Rectal smooth muscle tissue (tissue), 1 donor: ENCODE measurements at regions not wholly inside any gene's neighbourhood (a gene's known extent, or its start where the extent isn't known, plus 50 kb on each side); places are given as distances from the start of the nearest gene placed in this dataset.

ENCODE experiments used
- H3K27ac ChIP-seq: one replicate; pipeline ENCODE4 v1.7.0; 2013; ENCODE audit warnings: low read depth, low read length, inconsistent platforms
- H3K27me3 ChIP-seq: one replicate; pipeline ENCODE4 v1.7.0; 2013; ENCODE audit warnings: low read length; ENCODE audit not compliant: control insufficient read depth, insufficient read depth
- H3K36me3 ChIP-seq: one replicate; pipeline ENCODE4 v1.7.0; 2013; ENCODE audit warnings: low read length; ENCODE audit not compliant: control insufficient read depth, insufficient read depth
- H3K4me1 ChIP-seq: one replicate; pipeline ENCODE4 v1.7.0; 2013; ENCODE audit warnings: low read length; ENCODE audit not compliant: control insufficient read depth, insufficient read depth
- H3K4me3 ChIP-seq: one replicate; pipeline ENCODE4 v1.7.0; 2013; ENCODE audit warnings: low read length
- H3K9ac ChIP-seq: one replicate; pipeline ENCODE4 v1.7.0; 2013; ENCODE audit warnings: low read length

DNA sequence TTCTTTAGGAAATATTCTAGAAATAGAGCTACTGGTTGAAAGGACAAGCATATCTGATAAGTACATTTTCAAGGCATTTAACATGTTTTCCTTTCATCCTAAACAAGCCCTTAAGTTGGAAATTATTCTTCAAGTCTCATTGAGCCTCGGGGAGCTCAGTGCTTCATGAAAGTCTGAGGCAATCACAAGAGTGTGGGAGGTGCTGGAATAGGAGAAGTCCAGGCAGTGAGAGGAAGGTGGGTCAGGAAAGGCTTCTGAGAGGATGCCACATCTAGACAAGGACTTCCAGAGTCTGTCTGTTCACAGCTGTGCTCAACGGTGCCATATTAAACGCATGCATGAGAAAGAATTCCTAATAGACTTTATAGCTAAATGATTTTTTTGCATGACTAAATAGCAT lies 69.8 kb downstream of the CD83 start:
- H3K9ac ChIP-seq: no peak overlapping the region
- H3K36me3 ChIP-seq: no peaks in the 10 kb centered on the region
- no peaks in the 10 kb centered on the region for H3K4me1 ChIP-seq
- no peak overlapping the region for H3K27ac ChIP-seq
- no peaks in the 10 kb centered on the region for H3K27me3 ChIP-seq
- H3K4me3 ChIP-seq: no peak overlapping the region

DNA sequence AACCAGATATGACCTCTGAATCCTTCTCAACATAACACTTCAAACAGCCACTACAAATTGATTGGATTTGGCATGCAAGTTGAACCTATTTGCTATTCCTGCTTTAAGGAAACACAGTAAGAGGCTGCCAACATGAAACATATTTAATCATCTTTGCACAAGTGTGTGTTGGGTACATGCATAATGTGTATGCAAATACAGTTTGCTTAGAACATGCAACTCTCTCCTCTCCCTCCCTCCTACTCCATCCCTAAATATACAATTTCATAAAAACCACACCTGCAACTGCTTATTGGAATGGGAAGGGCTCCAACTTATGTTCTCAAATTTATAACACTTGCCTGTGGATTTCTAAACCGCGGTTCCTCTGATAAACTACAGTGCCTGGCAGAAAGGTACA lies 71.5 kb downstream of the CD83 start:
- no peak overlapping the region for H3K9ac ChIP-seq
- H3K4me1 ChIP-seq: no peaks in the 10 kb centered on the region
- no peak overlapping the region for H3K4me3 ChIP-seq
- no peaks in the 10 kb centered on the region for H3K36me3 ChIP-seq
- no peaks in the 10 kb centered on the region for H3K27me3 ChIP-seq
- no peak overlapping the region for H3K27ac ChIP-seq

DNA sequence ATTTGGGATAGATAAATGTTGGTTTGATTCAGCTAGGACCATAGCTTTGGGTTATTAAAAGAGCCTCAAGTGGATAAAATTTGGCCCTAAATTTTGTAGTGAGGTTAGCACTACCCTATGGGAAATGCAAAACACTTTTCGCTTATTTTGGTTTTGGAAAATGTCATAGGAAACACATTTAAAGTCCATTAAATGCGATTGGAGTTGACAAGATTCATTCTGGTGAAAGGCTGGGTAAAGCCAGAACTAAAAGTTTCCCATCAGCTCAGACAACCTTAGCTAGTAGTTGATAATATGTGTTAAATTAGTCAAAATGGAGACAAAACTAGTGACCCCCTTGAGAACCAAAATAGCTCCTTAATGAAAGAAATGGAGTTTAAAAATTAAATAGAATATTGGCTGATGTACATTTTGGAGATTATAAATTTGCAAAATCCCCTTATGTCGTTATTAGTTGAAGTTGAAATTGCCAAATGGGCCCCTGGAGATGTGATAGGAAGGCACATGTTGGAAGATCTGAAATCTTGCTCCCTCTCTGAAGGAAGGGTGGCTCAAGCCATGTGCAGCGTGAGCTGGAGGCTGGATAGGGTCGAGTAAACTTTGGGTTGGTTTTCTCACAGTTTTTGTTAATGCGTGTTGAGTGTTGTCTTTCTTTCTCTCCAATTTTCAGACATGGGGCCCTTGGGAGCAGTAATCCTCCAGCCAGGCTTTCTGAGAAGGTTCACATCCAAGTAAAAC lies 72.8 kb downstream of the CD83 start:
- Histone ChIP-seq H3K27ac (no peak overlapping the region), H3K9ac (no peak overlapping the region), H3K36me3 (no peaks in the 10 kb centered on the region), H3K4me1 (no peaks in the 10 kb centered on the region), H3K4me3 (no peak overlapping the region), H3K27me3 (no peaks in the 10 kb centered on the region)

DNA sequence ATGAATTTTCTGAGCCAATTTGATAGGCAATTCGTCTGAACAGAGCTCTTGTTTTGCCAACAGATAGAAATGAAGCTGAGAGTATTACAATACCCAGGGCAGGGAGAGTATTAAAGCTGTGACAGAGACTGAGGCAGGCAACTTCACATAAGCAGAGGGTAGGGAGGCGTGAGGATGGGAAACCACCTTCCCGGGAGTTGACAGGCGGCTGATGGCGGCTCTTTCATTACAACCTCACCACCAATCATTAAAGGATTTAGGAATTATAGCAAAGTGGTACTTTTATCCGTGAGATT lies 73.3 kb downstream of the CD83 start:
- no peaks in the 10 kb centered on the region for H3K4me1 ChIP-seq
- no peak overlapping the region for H3K27ac ChIP-seq
- no peak overlapping the region for H3K9ac ChIP-seq
- H3K4me3 ChIP-seq: no peak overlapping the region
- no peaks in the 10 kb centered on the region for H3K36me3 ChIP-seq
- H3K27me3 ChIP-seq: no peaks in the 10 kb centered on the region

DNA sequence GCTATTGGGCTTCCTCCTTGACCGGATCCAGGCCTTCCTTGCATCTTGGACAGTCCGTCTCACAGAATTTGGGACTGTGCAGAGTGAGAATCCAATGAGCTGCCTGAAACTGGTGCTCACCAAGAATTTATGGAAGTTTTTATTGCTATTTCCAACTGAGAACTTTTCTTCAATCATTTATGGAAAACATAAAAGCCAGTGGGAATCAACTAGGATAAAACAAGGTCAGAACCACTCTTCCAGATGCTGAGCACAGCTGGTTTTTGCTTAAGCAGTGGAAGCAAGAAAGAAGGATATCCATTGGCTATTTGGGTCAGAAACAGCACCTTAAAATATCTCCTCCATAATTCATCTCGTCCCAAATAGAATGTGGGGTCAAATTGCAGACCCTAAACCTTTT lies 74.2 kb downstream of the CD83 start:
- Histone ChIP-seq H3K4me1 (no peaks in the 10 kb centered on the region), H3K27ac (no peak overlapping the region), H3K36me3 (no peaks in the 10 kb centered on the region), H3K27me3 (no peaks in the 10 kb centered on the region), H3K4me3 (no peak overlapping the region), H3K9ac (no peak overlapping the region)

DNA sequence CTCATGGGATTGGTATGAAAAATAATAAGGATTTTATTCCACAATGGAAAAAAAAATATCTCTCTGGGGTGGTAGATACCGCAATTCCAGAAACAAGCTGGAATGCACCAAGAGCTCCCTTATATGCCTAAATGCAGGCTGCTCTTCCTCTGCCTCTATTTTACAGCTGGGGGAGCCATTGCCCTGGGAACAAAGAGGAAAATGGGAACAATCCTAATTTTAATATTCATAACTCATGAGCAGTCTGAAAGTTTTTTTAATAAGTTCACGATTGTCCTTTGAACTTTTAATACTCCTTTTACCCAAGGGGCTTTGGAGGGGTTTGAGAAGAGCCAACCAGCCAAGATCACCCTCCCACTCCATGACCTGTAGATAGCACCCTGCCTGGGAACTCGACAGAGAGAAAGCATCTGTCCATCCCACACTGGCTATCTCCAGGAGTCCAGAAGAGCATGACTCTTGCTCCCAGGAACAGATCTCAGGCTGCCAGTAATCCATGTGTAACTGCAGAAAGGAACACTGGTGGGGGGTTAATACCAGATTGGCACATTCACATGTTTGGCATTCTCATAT lies 74.7 kb downstream of the CD83 start:
- H3K9ac ChIP-seq: no peak overlapping the region
- H3K36me3 ChIP-seq: no peaks in the 10 kb centered on the region
- H3K27me3 ChIP-seq: no peaks in the 10 kb centered on the region
- H3K4me3 ChIP-seq: no peak overlapping the region
- H3K4me1 ChIP-seq: no peaks in the 10 kb centered on the region
- no peak overlapping the region for H3K27ac ChIP-seq

DNA sequence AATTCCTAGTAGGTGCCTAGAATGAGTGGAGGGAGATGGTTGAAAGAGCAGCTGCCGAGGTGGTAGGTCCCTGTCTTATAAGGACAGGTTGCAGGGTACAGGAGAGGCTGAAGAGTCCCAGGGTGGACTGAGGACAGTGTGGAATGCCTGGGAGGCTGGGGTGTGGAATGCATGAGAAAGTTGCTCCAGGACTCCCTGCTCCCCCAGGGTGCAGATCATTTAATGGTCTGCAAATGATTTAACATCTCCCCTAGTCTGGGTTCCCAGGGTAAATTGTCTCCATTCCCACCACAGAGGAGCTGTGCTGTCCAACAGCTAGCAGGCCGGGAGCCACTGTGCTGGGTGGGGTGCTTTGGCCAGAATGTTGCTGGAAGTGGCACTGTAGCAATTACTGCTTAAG lies 76.0 kb downstream of the CD83 start:
- Histone ChIP-seq H3K4me1 (no peaks in the 10 kb centered on the region), H3K27me3 (no peaks in the 10 kb centered on the region), H3K9ac (no peak overlapping the region), H3K36me3 (no peaks in the 10 kb centered on the region), H3K4me3 (no peak overlapping the region), H3K27ac (no peak overlapping the region)

DNA sequence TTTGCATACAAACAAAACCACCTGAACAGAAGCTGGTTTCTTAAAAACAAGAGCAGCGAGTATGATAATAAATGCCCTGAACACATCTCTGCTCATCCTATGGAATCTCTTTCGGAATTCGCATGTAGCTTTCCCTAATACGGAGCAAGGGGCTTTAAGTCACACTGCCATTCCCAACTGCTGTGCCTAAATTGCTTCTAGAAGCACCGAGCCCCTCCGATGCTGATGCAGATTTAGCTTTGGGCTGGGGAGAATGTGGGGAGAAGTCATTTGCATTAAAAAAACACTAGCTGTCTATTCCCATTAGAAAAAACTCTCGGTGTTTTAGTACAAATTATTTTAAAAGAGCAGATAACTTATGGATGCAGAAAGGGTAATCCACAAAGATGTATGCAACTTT lies 76.9 kb downstream of the CD83 start:
- Histone ChIP-seq H3K27me3 (no peaks in the 10 kb centered on the region), H3K4me3 (no peak overlapping the region), H3K9ac (no peak overlapping the region), H3K4me1 (no peaks in the 10 kb centered on the region), H3K36me3 (no peaks in the 10 kb centered on the region), H3K27ac (no peak overlapping the region)

DNA sequence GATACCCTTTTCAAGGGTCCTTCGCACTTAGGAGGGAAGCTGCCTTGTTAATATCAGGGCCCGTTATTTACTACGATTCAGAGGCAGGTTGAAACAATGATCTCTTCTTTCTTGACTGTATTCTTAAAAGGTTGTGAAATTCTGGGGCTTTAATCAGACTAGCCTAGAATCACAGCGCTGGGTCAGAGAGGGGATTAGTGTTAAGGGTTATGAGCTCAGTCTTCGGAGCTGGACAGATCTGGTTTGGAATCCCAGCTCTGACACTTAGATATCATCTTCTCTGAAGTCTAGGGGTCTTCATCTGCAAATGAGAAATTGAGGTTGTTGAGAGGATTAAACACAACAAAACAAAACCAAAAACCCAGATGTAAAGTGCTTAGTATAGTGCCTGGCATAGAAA lies 77.4 kb downstream of the CD83 start:
- H3K36me3 ChIP-seq: no peaks in the 10 kb centered on the region
- no peak overlapping the region for H3K9ac ChIP-seq
- no peak overlapping the region for H3K27ac ChIP-seq
- H3K4me3 ChIP-seq: no peak overlapping the region
- H3K4me1 ChIP-seq: no peaks in the 10 kb centered on the region
- no peaks in the 10 kb centered on the region for H3K27me3 ChIP-seq

DNA sequence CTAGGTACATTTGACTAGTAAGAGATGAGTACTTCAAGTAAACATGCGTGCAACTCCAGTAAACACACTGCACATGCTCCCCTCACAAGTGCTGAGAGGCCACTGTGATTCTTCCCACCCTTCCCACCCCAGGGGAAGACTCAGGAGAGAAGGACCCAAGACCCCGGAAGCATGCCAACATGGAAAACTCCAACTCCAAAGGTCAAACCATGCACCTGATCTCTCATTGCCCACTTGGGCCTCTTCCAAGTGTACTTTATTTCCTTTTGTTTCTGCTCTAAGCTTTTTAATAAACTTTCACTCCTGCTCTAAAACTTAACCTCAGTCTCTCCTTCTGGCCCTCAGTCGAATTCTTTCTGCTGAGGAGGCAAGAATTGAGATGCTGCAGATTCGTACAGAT lies 78.5 kb downstream of the CD83 start:
- no peak overlapping the region for H3K9ac ChIP-seq
- H3K27ac ChIP-seq: no peak overlapping the region
- H3K36me3 ChIP-seq: no peaks in the 10 kb centered on the region
- H3K4me3 ChIP-seq: no peak overlapping the region
- H3K4me1 ChIP-seq: no peaks in the 10 kb centered on the region
- no peaks in the 10 kb centered on the region for H3K27me3 ChIP-seq

DNA sequence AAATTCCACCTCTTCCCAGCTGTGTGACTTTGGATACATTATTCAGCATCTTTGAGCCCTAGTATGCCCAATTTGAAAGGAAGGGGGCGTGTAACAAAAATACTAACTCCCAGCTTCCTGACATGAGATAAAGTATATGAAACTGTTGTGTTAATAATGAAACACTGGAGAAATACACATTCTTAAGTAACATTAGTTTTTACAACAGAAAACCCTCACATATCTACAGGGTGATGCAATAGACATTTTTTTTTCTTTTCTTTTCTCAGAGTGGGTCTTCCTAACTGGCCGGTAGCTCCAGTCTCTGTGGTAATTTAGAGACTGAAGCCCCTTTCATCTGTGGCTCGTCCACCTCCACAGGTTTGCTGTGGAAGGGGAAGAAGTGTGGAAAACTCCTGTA lies 79.5 kb downstream of the CD83 start:
- Histone ChIP-seq H3K27ac (no peak overlapping the region), H3K4me1 (no peaks in the 10 kb centered on the region), H3K4me3 (no peak overlapping the region), H3K36me3 (no peaks in the 10 kb centered on the region), H3K27me3 (no peaks in the 10 kb centered on the region), H3K9ac (no peak overlapping the region)

DNA sequence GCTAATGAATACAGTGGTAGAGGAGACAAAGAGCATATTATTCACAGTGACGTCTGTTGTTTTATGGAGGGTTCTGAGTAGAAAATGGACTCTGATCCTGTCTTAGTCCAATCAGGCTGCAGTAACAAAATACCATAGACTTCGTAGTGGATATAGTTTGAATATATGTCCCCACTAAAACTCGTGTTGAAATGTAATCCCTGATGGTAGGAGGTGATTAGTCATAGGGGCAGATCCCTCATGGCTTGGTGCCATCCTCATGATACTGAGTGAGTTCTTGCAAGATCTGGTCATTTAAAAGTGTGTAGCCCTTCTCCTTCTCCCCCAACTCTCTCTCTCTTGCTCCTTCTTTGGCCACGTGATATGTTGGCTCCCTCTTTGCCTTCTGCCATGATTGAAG lies 82.5 kb downstream of the CD83 start:
- H3K4me1 ChIP-seq: no peaks in the 10 kb centered on the region
- no peaks in the 10 kb centered on the region for H3K36me3 ChIP-seq
- no peaks in the 10 kb centered on the region for H3K27me3 ChIP-seq
- no peak overlapping the region for H3K9ac ChIP-seq
- no peak overlapping the region for H3K27ac ChIP-seq
- no peak overlapping the region for H3K4me3 ChIP-seq

DNA sequence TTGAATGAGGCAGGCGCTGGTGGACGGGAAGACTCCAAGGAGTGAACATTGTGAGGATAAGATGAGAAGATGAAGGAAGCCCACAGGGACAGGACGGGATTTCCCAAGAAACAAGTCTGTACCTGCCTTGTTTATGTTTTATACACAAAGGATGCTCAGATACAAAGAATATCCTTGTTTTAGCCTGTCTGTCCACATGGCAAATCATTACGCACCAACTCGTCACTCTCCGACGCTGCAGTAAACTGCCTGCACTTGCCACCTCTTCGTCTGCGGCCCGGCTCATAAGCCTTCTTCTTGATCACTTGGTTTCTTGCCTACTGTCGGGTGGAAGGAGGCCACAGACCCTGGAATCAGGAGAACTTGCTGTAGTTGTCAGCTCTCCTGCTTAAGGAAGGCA lies 85.4 kb downstream of the CD83 start:
- no peaks in the 10 kb centered on the region for H3K36me3 ChIP-seq
- no peaks in the 10 kb centered on the region for H3K27me3 ChIP-seq

More for the DNA sequence above, 85.4 kb downstream of the CD83 start:
- H3K27ac ChIP-seq: no peak overlapping the region
- no peaks in the 10 kb centered on the region for H3K4me1 ChIP-seq
- H3K9ac ChIP-seq: no peak overlapping the region
- no peak overlapping the region for H3K4me3 ChIP-seq
